NB4 (cell line): ENCODE measurements at regions not wholly inside any gene's neighbourhood (a gene's known extent, or its start where the extent isn't known, plus 50 kb on each side); places are given as distances from the start of the nearest gene placed in this dataset.

Source experiments
- POLR2A ChIP-seq: IDR thresholded peaks from 2 replicates; pipeline ENCODE4 v1.6.1; 2011; ENCODE audit warnings: mild to moderate bottlenecking; ENCODE audit not compliant: insufficient read length; ENCODE audit errors: extremely low read depth
- TF ChIP-seq, protein P1 (sequence below): IDR thresholded peaks from one replicate; pipeline ENCODE4 v1.5.1; 2012; ENCODE audit warnings: low read depth, low read length

DNA sequence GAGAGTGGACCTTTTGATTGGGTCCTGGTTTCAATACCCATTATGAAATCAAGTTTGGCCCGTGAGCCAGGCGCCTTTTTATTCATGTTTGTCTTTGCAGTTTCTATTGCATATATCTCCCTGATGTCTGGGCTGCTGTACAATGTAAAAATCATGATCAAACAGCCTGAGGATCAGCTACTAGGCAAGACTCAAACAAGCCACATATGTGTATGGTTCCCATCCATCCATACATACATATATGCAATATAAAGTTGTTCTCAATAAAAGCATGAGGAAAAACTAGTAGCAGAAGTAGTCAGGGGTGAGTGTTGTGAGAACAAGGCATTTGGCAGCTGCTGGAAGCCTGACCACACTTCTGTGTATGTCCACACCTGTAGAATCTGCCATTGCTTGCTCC is 562.4 kb upstream of the USP24 start:
- TF ChIP-seq, protein P1, sequence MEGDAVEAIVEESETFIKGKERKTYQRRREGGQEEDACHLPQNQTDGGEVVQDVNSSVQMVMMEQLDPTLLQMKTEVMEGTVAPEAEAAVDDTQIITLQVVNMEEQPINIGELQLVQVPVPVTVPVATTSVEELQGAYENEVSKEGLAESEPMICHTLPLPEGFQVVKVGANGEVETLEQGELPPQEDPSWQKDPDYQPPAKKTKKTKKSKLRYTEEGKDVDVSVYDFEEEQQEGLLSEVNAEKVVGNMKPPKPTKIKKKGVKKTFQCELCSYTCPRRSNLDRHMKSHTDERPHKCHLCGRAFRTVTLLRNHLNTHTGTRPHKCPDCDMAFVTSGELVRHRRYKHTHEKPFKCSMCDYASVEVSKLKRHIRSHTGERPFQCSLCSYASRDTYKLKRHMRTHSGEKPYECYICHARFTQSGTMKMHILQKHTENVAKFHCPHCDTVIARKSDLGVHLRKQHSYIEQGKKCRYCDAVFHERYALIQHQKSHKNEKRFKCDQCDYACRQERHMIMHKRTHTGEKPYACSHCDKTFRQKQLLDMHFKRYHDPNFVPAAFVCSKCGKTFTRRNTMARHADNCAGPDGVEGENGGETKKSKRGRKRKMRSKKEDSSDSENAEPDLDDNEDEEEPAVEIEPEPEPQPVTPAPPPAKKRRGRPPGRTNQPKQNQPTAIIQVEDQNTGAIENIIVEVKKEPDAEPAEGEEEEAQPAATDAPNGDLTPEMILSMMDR, result no peak
- TF ChIP-seq POLR2A, result no peak
